Chondrocyte (in vitro differentiated cells): ENCODE measurements at regions not wholly inside any gene's neighbourhood (a gene's known extent, or its start where the extent isn't known, plus 50 kb on each side); places are given as distances from the start of the nearest gene placed in this dataset.

Experiments
- DNase-seq: peaks from one replicate; pipeline ENCODE4 v3.0.0; 2021; ENCODE audit warnings: mixed read lengths, low spot score
- H3K27ac Mint-ChIP-seq: one replicate; pipeline ENCODE4 v1.8.0; 2021; ENCODE audit warnings: mild to moderate bottlenecking, moderate library complexity, mixed read lengths; ENCODE audit not compliant: unreplicated experiment
- H3K27me3 Mint-ChIP-seq: 2 replicates; pipeline ENCODE4 v1.8.0; 2021; ENCODE audit warnings: low read depth, mixed read lengths
- H3K36me3 Mint-ChIP-seq: 2 replicates; pipeline ENCODE4 v1.8.0; 2021; ENCODE audit warnings: low read depth, mixed read lengths
- H3K4me1 Mint-ChIP-seq: 2 replicates; pipeline ENCODE4 v1.8.0; 2021; ENCODE audit warnings: low read depth, mild to moderate bottlenecking, mixed read lengths
- H3K4me3 Mint-ChIP-seq: one replicate; pipeline ENCODE4 v1.8.0; 2021; ENCODE audit warnings: mild to moderate bottlenecking, moderate library complexity, mixed read lengths; ENCODE audit not compliant: unreplicated experiment
- H3K9me3 Mint-ChIP-seq: 2 replicates; pipeline ENCODE4 v1.8.0; 2021; ENCODE audit warnings: low read depth, mixed read lengths
- CTCF ChIP-seq: fragments of 200-600 bp; sonication (generic); IDR thresholded peaks from 2 replicates; pipeline ENCODE4 v1.5.0; 2021; ENCODE audit warnings: antibody characterized with exemption, mild to moderate bottlenecking, moderate library complexity

- Mint-ChIP-seq H3K36me3 (no peaks in the 10 kb centered on the region), H3K27me3 (no peaks in the 10 kb centered on the region), H3K27ac (no peak overlapping the region), H3K9me3 (peaks cover 30% of the 10 kb centered on the region), H3K4me3 (no peak overlapping the region), H3K4me1 (no peaks in the 10 kb centered on the region)
- no peak for DNase-seq
- TF ChIP-seq CTCF = no peak
These were observed 325.4 kb downstream of the GLRX3 start for GRCh38 chr10:130461631-130462030.

GRCh38 chr10:130463104-130463875, 327.1 kb downstream of the GLRX3 start:
- Mint-ChIP-seq H3K27ac (no peak overlapping the region), H3K27me3 (no peaks in the 10 kb centered on the region), H3K36me3 (no peaks in the 10 kb centered on the region), H3K4me1 (no peaks in the 10 kb centered on the region), H3K4me3 (no peak overlapping the region), H3K9me3 (peaks cover 45% of the 10 kb centered on the region)
- no peak for TF ChIP-seq CTCF
- DNase-seq = no peak

- Mint-ChIP-seq H3K36me3 (peaks cover 1% of the 10 kb centered on the region), H3K4me1 (no peaks in the 10 kb centered on the region), H3K27ac (no peak overlapping the region), H3K9me3 (peaks cover 48% of the 10 kb centered on the region), H3K4me3 (no peak overlapping the region), H3K27me3 (no peaks in the 10 kb centered on the region)
- TF ChIP-seq CTCF = no peak
- no peak for DNase-seq
These were observed 327.7 kb downstream of the GLRX3 start for GRCh38 chr10:130463876-130464364.

GRCh38 chr10:130464426-130464825, 328.2 kb downstream of the GLRX3 start:
- Mint-ChIP-seq H3K36me3 (peaks cover 3% of the 10 kb centered on the region), H3K4me3 (no peak overlapping the region), H3K27me3 (no peaks in the 10 kb centered on the region), H3K4me1 (no peaks in the 10 kb centered on the region), H3K27ac (no peak overlapping the region), H3K9me3 (peaks cover 53% of the 10 kb centered on the region)
- TF ChIP-seq CTCF = no peak
- DNase-seq = no peak

GRCh38 chr10:130466271-130466997, 330.2 kb downstream of the GLRX3 start:
- Mint-ChIP-seq H3K4me1 (no peaks in the 10 kb centered on the region), H3K9me3 (peaks cover 62% of the 10 kb centered on the region), H3K27me3 (no peaks in the 10 kb centered on the region), H3K27ac (no peak overlapping the region), H3K4me3 (no peak overlapping the region), H3K36me3 (peaks cover 5% of the 10 kb centered on the region)
- no peak for TF ChIP-seq CTCF
- DNase-seq = no peak
